Endothelial cell of umbilical vein (primary cell): ENCODE measurements at regions not wholly inside any gene's neighbourhood (a gene's known extent, or its start where the extent isn't known, plus 50 kb on each side); places are given as distances from the start of the nearest gene placed in this dataset.

Source experiments
- BruUV-seq: library from RNA; stranded (reverse); fragments of 400-500 nt; replicated peaks from 2 replicates; lab custom pipeline; 2021; lab: Mats Ljungman, UMichigan
- CTCF ChIA-PET: fragments of 300-600, 350-600 bp; sonication (Branson Sonifier 250); formaldehyde crosslinking; loops from one replicate; lab custom pipeline; 2021; ENCODE audit warnings: antibody characterized with exemption, inconsistent platforms; lab: Charles Lee
- POLR2A ChIA-PET: fragments of 300-600, 350-600 bp; sonication (Branson Sonifier 250); formaldehyde crosslinking; loops from one replicate; lab custom pipeline; 2021; ENCODE audit warnings: antibody characterized with exemption, inconsistent platforms; lab: Charles Lee
- DNase-seq: peaks from one replicate; pipeline ENCODE4 v3.0.0-alpha.2; 2011; ENCODE audit warnings: low read depth, low spot score
- FAIRE-seq: peaks from 2 replicates; lab custom pipeline; 2011; peaks lifted over from hg19 to GRCh38; lab: Jason Lieb, UNC
- H2AFZ ChIP-seq: 2 replicates; pipeline ENCODE4 v1.6.0; 2012; ENCODE audit warnings: low read depth, low read length, control low read depth, inconsistent platforms
- H3K27ac ChIP-seq: 2 replicates; pipeline ENCODE4 v1.5.1; 2011; ENCODE audit warnings: low read depth, mild to moderate bottlenecking, control low read depth, low read length, moderate library complexity; ENCODE audit not compliant: insufficient read depth
- H3K27me3 ChIP-seq, 2 experiments: 2 replicates each; pipeline versions ENCODE4 v1.6.0 to v1.6.1; 2011; ENCODE audit warnings: low read length in 2 of 2, mixed read lengths in 1 of 2; ENCODE audit not compliant: control insufficient read depth in 2 of 2, insufficient read depth in 2 of 2
- H3K36me3 ChIP-seq, 2 experiments: 2 replicates in 1 of 2; 3 replicates in 1 of 2; pipeline ENCODE4 v1.5.1; 2011; ENCODE audit warnings: low read length in 2 of 2, mild to moderate bottlenecking in 1 of 2, moderate library complexity in 1 of 2; ENCODE audit not compliant: control insufficient read depth in 2 of 2, insufficient read depth in 2 of 2; ENCODE audit errors: extremely low read depth in 1 of 2
- H3K4me1 ChIP-seq: 3 replicates; pipeline ENCODE4 v1.5.1; 2011; ENCODE audit warnings: mild to moderate bottlenecking, low read length; ENCODE audit not compliant: control insufficient read depth, insufficient read depth; ENCODE audit errors: extremely low read depth
- H3K4me2 ChIP-seq: 2 replicates; pipeline ENCODE4 v1.6.1; 2011; ENCODE audit warnings: low read length, control low read depth, mixed read lengths; ENCODE audit not compliant: insufficient read depth
- H3K4me3 ChIP-seq, 3 experiments: fragments of 200-600 bp in 1 of 3; sonication (generic), shearing (Covaris generic) in 1 of 3; replicated peaks in 1 of 3; 2 replicates each; pipeline ENCODE4 v1.5.1; 2011 to 2016; ENCODE audit warnings: control low read depth in 3 of 3, low read length in 3 of 3, mild to moderate bottlenecking in 2 of 3, inconsistent platforms in 1 of 3, low read depth in 1 of 3, moderate library complexity in 1 of 3; ENCODE audit not compliant: insufficient read depth in 1 of 3
- H3K79me2 ChIP-seq: 2 replicates; pipeline ENCODE4 v1.6.0; 2012; ENCODE audit warnings: low read length, inconsistent platforms; ENCODE audit not compliant: control insufficient read depth, insufficient read depth
- H3K9ac ChIP-seq: replicated peaks from 2 replicates; pipeline ENCODE3; 2011; ENCODE audit warnings: low read length, control low read depth; ENCODE audit not compliant: insufficient read depth; ENCODE audit errors: extremely low read depth
- H3K9me1 ChIP-seq: replicated peaks from 3 replicates; pipeline ENCODE4 v1.6.0; 2011; ENCODE audit warnings: mild to moderate bottlenecking, low read length; ENCODE audit not compliant: control insufficient read depth, insufficient read depth; ENCODE audit errors: extremely low read depth
- H3K9me3 ChIP-seq: replicated peaks from 2 replicates; pipeline ENCODE4 v1.5.1; 2012; ENCODE audit warnings: low read length, inconsistent platforms; ENCODE audit not compliant: control insufficient read depth, insufficient read depth
- H4K20me1 ChIP-seq: replicated peaks from 2 replicates; pipeline ENCODE3; 2011; ENCODE audit warnings: mild to moderate bottlenecking, low read length; ENCODE audit not compliant: control insufficient read depth, insufficient read depth; ENCODE audit errors: extremely low read depth
- EZH2 ChIP-seq: IDR thresholded peaks from 2 replicates; pipeline ENCODE4 v1.6.1; 2012; ENCODE audit warnings: borderline replicate concordance, low read depth, mild to moderate bottlenecking, moderate library complexity, low read length, inconsistent platforms; ENCODE audit not compliant: severe bottlenecking
- FOS ChIP-seq: IDR thresholded peaks from 2 replicates; pipeline ENCODE4 v1.6.1; 2011; ENCODE audit warnings: mild to moderate bottlenecking, low read length, moderate library complexity, borderline replicate concordance; ENCODE audit not compliant: insufficient read depth
- GATA2 ChIP-seq: IDR thresholded peaks from 2 replicates; pipeline ENCODE4 v1.7.0; 2011; ENCODE audit warnings: low read depth, mild to moderate bottlenecking, moderate library complexity, mixed read lengths, low read length; ENCODE audit not compliant: insufficient read length, insufficient read depth
- JUN ChIP-seq: IDR thresholded peaks from 2 replicates; pipeline ENCODE4 v1.6.1; 2011; ENCODE audit warnings: borderline replicate concordance, low read depth; ENCODE audit not compliant: insufficient read length, insufficient read depth
- MYC ChIP-seq: IDR thresholded peaks from one replicate; pipeline ENCODE4 v1.6.1; 2011; ENCODE audit warnings: mild to moderate bottlenecking, low read depth, low read length
- POLR2A ChIP-seq: IDR thresholded peaks from 2 replicates; pipeline ENCODE4 v1.6.1; 2012; ENCODE audit warnings: low read depth, mild to moderate bottlenecking, control low read depth, low read length
- POLR2AphosphoS5 ChIP-seq: IDR thresholded peaks from 2 replicates; pipeline ENCODE4 v1.6.1; 2012; ENCODE audit warnings: low read depth, mild to moderate bottlenecking, control low read depth, low read length, moderate library complexity; ENCODE audit not compliant: insufficient read depth
- dilution Hi-C: fragments of 300-500 bp; cut with MboI; formaldehyde crosslinking; loops from one replicate; pipeline ENCODE4 v1.15.0; 2019; ENCODE audit warnings: low sequenced_read_pairs; ENCODE audit not compliant: extremely low pct_ligation_motif_present
- intact Hi-C: fragments of 100-400 bp; cut with micrococcal nuclease; formaldehyde crosslinking; loops from one replicate; pipeline ENCODE4 v1.10.0; 2022
- TF ChIP-seq, protein P1 (sequence below): IDR thresholded peaks from 2 replicates; pipeline ENCODE4 v1.6.1; 2011; ENCODE audit not compliant: insufficient read depth, insufficient read length
- TF ChIP-seq, protein P2 (sequence below), 2 donors: IDR thresholded peaks; 1 replicate in 1 of 2; 2 replicates in 1 of 2; pipeline ENCODE4 v1.5.1; 2011; ENCODE audit warnings: low read length in 2 of 2, mild to moderate bottlenecking in 2 of 2, moderate library complexity in 2 of 2, control low read depth in 1 of 2, inconsistent platforms in 1 of 2, low read depth in 1 of 2; ENCODE audit not compliant: insufficient read depth in 1 of 2; ENCODE audit errors: extremely low read depth in 1 of 2

- Histone ChIP-seq H3K9me3 (no peaks in the 10 kb centered on the region), H3K4me3 (no peak overlapping the region), H3K9me1 (no peaks in the 10 kb centered on the region), H3K4me2 (no peak overlapping the region), H3K9ac (no peak overlapping the region), H3K36me3 (no peaks in the 10 kb centered on the region), H3K79me2 (no peaks in the 10 kb centered on the region), H3K27me3 (no peaks in the 10 kb centered on the region), H2AFZ (no peak overlapping the region), H4K20me1 (no peaks in the 10 kb centered on the region), H3K27ac (no peak overlapping the region), H3K4me1 (no peaks in the 10 kb centered on the region)
- FAIRE-seq (no peak), DNase-seq (no peak)
- TF ChIP-seq POLR2A (no peak), EZH2 (no peak), POLR2AphosphoS5 (no peak), JUN (no peak), FOS (no peak), GATA2 (no peak), MYC (no peak)
- TF ChIP-seq, protein P1, sequence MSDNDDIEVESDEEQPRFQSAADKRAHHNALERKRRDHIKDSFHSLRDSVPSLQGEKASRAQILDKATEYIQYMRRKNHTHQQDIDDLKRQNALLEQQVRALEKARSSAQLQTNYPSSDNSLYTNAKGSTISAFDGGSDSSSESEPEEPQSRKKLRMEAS = no peak
- TF ChIP-seq, protein P2, sequence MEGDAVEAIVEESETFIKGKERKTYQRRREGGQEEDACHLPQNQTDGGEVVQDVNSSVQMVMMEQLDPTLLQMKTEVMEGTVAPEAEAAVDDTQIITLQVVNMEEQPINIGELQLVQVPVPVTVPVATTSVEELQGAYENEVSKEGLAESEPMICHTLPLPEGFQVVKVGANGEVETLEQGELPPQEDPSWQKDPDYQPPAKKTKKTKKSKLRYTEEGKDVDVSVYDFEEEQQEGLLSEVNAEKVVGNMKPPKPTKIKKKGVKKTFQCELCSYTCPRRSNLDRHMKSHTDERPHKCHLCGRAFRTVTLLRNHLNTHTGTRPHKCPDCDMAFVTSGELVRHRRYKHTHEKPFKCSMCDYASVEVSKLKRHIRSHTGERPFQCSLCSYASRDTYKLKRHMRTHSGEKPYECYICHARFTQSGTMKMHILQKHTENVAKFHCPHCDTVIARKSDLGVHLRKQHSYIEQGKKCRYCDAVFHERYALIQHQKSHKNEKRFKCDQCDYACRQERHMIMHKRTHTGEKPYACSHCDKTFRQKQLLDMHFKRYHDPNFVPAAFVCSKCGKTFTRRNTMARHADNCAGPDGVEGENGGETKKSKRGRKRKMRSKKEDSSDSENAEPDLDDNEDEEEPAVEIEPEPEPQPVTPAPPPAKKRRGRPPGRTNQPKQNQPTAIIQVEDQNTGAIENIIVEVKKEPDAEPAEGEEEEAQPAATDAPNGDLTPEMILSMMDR (IDR thresholded peaks at IDR 0.05; ENCODE audit: extremely low read depth in 1 of 2, insufficient read depth in 1 of 2, low read depth in 1 of 2, low read length in 2 of 2) = no peak
- ChIA-PET POLR2A (no interaction called here), CTCF (no interaction called here)
- dilution Hi-C loops = no loop called here
- no TSS peak for BruUV-seq
- intact Hi-C loops = no loop called here
These were observed 136.3 kb downstream of the CYP26B1 start for GRCh38 chr2:72011370-72011689.
